Muscle layer of duodenum (tissue), 2 donors: ENCODE measurements at regions not wholly inside any gene's neighbourhood (a gene's known extent, or its start where the extent isn't known, plus 50 kb on each side); places are given as distances from the start of the nearest gene placed in this dataset.
"Not testable (repeated sequence)": the region's sequence is repeated elsewhere in the genome, so short reads cannot be mapped to it uniquely, and the experiment has no call there.

Experiments used
- H3K27ac ChIP-seq: one replicate; pipeline ENCODE4 v1.7.0; 2013; ENCODE audit warnings: mild to moderate bottlenecking, low read length
- H3K27me3 ChIP-seq: one replicate; pipeline ENCODE4 v1.7.0; 2013; ENCODE audit warnings: low read depth, mild to moderate bottlenecking, control low read depth, low read length
- H3K36me3 ChIP-seq, 2 donors: one replicate each; pipeline ENCODE4 v1.7.0; 2013; ENCODE audit warnings: low read length in 2 of 2, control low read depth in 1 of 2, mild to moderate bottlenecking in 1 of 2; ENCODE audit not compliant: insufficient read depth in 2 of 2, control insufficient read depth in 1 of 2
- H3K4me1 ChIP-seq, 2 donors: one replicate each; pipeline ENCODE4 v1.7.0; 2013; ENCODE audit warnings: low read length in 2 of 2, mild to moderate bottlenecking in 2 of 2, control low read depth in 1 of 2, moderate library complexity in 1 of 2; ENCODE audit not compliant: insufficient read depth in 2 of 2, control insufficient read depth in 1 of 2
- H3K4me3 ChIP-seq, 2 donors: one replicate each; pipeline ENCODE4 v1.7.0; 2013; ENCODE audit warnings: low read length in 2 of 2, low read depth in 1 of 2, mild to moderate bottlenecking in 1 of 2
- H3K9me3 ChIP-seq, 2 donors: one replicate each; pipeline ENCODE4 v1.7.0; 2013; ENCODE audit warnings: low read length in 2 of 2, control low read depth in 1 of 2, mild to moderate bottlenecking in 1 of 2; ENCODE audit not compliant: control insufficient read depth in 1 of 2
- donor health status: healthy.

GRCh38 chr9:28121366-28121765 is 548.1 kb upstream of the C9orf72 start:
- H3K27me3 ChIP-seq = no peaks in the 10 kb centered on the region
- H3K36me3 ChIP-seq = no peaks in the 10 kb centered on the region
- H3K4me1 ChIP-seq = no peaks in the 10 kb centered on the region
- H3K27ac ChIP-seq = no peak overlapping the region
- H3K4me3 ChIP-seq = no peak overlapping the region
- H3K9me3 ChIP-seq = no peaks in the 10 kb centered on the region

GRCh38 chr9:28124917-28125316 is 551.6 kb upstream of the C9orf72 start:
- Histone ChIP-seq H3K9me3 (no peaks in the 10 kb centered on the region), H3K4me1 (no peaks in the 10 kb centered on the region), H3K4me3 (no peak overlapping the region), H3K27ac (no peak overlapping the region), H3K27me3 (no peaks in the 10 kb centered on the region), H3K36me3 (no peaks in the 10 kb centered on the region)

- H3K36me3 ChIP-seq = no peaks in the 10 kb centered on the region
Observed at GRCh38 chr9:28127101-28127500, 553.8 kb upstream of the C9orf72 start.

GRCh38 chr9:28134446-28134976 is 561.2 kb upstream of the C9orf72 start:
- Histone ChIP-seq H3K9me3 (no peaks in the 10 kb centered on the region), H3K4me3 (no peak overlapping the region), H3K27ac (no peak overlapping the region), H3K36me3 (no peaks in the 10 kb centered on the region), H3K4me1 (no peaks in the 10 kb centered on the region), H3K27me3 (no peaks in the 10 kb centered on the region)

More at GRCh38 chr9:28127101-28127500, 553.8 kb upstream of the C9orf72 start:
- no peaks in the 10 kb centered on the region for H3K9me3 ChIP-seq
- no peak overlapping the region for H3K4me3 ChIP-seq
- no peak overlapping the region for H3K27ac ChIP-seq
- no peaks in the 10 kb centered on the region for H3K27me3 ChIP-seq
- no peaks in the 10 kb centered on the region for H3K4me1 ChIP-seq

- H3K4me3 ChIP-seq = no peak overlapping the region
Observed at GRCh38 chr9:28135549-28135948, 562.3 kb upstream of the C9orf72 start.

GRCh38 chr9:28136113-28136512 is 562.8 kb upstream of the C9orf72 start:
- Histone ChIP-seq H3K9me3 (no peaks in the 10 kb centered on the region), H3K4me1 (no peaks in the 10 kb centered on the region), H3K36me3 (no peaks in the 10 kb centered on the region), H3K27me3 (no peaks in the 10 kb centered on the region), H3K27ac (no peak overlapping the region), H3K4me3 (no peak overlapping the region)

More at GRCh38 chr9:28135549-28135948, 562.3 kb upstream of the C9orf72 start:
- Histone ChIP-seq H3K9me3 (no peaks in the 10 kb centered on the region), H3K27ac (no peak overlapping the region), H3K4me1 (no peaks in the 10 kb centered on the region), H3K27me3 (no peaks in the 10 kb centered on the region), H3K36me3 (no peaks in the 10 kb centered on the region)

GRCh38 chr9:28147430-28147829 is 574.1 kb upstream of the C9orf72 start:
- H3K4me3 ChIP-seq = not testable (repeated sequence)

GRCh38 chr9:28147923-28148597 is 574.8 kb upstream of the C9orf72 start:
- not testable (repeated sequence) for H3K27ac ChIP-seq, H3K4me1 ChIP-seq, H3K27me3 ChIP-seq

More at GRCh38 chr9:28147430-28147829, 574.1 kb upstream of the C9orf72 start:
- H3K4me1 ChIP-seq, H3K36me3 ChIP-seq, H3K27ac ChIP-seq, H3K27me3 ChIP-seq, H3K9me3 ChIP-seq: not testable (repeated sequence)

GRCh38 chr9:28149361-28150050 is 576.2 kb upstream of the C9orf72 start:
- H3K9me3 ChIP-seq, H3K27ac ChIP-seq, H3K4me1 ChIP-seq, H3K36me3 ChIP-seq, H3K27me3 ChIP-seq, H3K4me3 ChIP-seq: not testable (repeated sequence)

More at GRCh38 chr9:28147923-28148597, 574.8 kb upstream of the C9orf72 start:
- H3K4me3 ChIP-seq, H3K9me3 ChIP-seq, H3K36me3 ChIP-seq: not testable (repeated sequence)

- Histone ChIP-seq H3K4me3 (no peak overlapping the region), H3K27ac (no peak overlapping the region), H3K9me3 (no peaks in the 10 kb centered on the region), H3K4me1 (no peaks in the 10 kb centered on the region), H3K36me3 (no peaks in the 10 kb centered on the region), H3K27me3 (no peaks in the 10 kb centered on the region)
Observed at GRCh38 chr9:28155067-28155466, 581.8 kb upstream of the C9orf72 start.

- Histone ChIP-seq H3K27ac (no peak overlapping the region), H3K4me3 (no peak overlapping the region)
Observed at GRCh38 chr9:28155671-28156070, 582.4 kb upstream of the C9orf72 start.

More at GRCh38 chr9:28155671-28156070, 582.4 kb upstream of the C9orf72 start:
- Histone ChIP-seq H3K4me1 (no peaks in the 10 kb centered on the region), H3K36me3 (no peaks in the 10 kb centered on the region), H3K27me3 (no peaks in the 10 kb centered on the region), H3K9me3 (no peaks in the 10 kb centered on the region)
